H1 (cell line): ENCODE measurements at regions not wholly inside any gene's neighbourhood (a gene's known extent, or its start where the extent isn't known, plus 50 kb on each side); places are given as distances from the start of the nearest gene placed in this dataset.

Source experiments
- CTCF ChIA-PET: fragments of 300-600 bp; sonication (Branson Sonifier 250); formaldehyde crosslinking; loops from one replicate; lab custom pipeline; 2021; ENCODE audit not compliant: partially characterized antibody; lab: Charles Lee
- POLR2A ChIA-PET: fragments of 300-600 bp; sonication (Branson Sonifier 250); formaldehyde crosslinking; loops from one replicate; lab custom pipeline; 2021; ENCODE audit warnings: inconsistent platforms; ENCODE audit not compliant: partially characterized antibody; lab: Charles Lee
- DNase-seq, 2 experiments: peaks; one replicate each; pipeline versions ENCODE4 v3.0.0 to v3.0.0-alpha.2; 2010 to 2022; ENCODE audit warnings: low spot score in 2 of 2, low read depth in 1 of 2, mixed read lengths in 1 of 2
- FAIRE-seq: peaks from 2 replicates; lab custom pipeline; 2011; peaks lifted over from hg19 to GRCh38; lab: Jason Lieb, UNC
- H2AFZ ChIP-seq: 2 replicates; pipeline ENCODE4 v1.8.1; 2012; ENCODE audit warnings: low read length, inconsistent platforms
- H2AK5ac ChIP-seq: 2 replicates; pipeline ENCODE4 v1.6.1; 2013; ENCODE audit warnings: low read depth, low read length
- H2BK120ac ChIP-seq: replicated peaks from 2 replicates; pipeline ENCODE3; 2013; ENCODE audit warnings: low read depth, low read length, inconsistent platforms
- H2BK12ac ChIP-seq: 2 replicates; pipeline ENCODE4 v1.6.1; 2013; ENCODE audit warnings: low read depth, low read length
- H2BK15ac ChIP-seq: 2 replicates; pipeline ENCODE4 v1.6.1; 2013; ENCODE audit warnings: low read length
- H2BK20ac ChIP-seq: 2 replicates; pipeline ENCODE4 v1.6.1; 2013; ENCODE audit warnings: low read length
- H2BK5ac ChIP-seq: 2 replicates; pipeline ENCODE4 v1.6.1; 2013; ENCODE audit warnings: low read depth, low read length
- H3K14ac ChIP-seq: 2 replicates; pipeline ENCODE4 v1.6.1; 2013; ENCODE audit warnings: inconsistent platforms; ENCODE audit not compliant: insufficient read length
- H3K18ac ChIP-seq: 2 replicates; pipeline ENCODE4 v1.6.1; 2013; ENCODE audit warnings: low read length; ENCODE audit errors: extremely low read depth
- H3K23ac ChIP-seq: 2 replicates; pipeline ENCODE4 v1.6.1; 2013; ENCODE audit warnings: inconsistent platforms; ENCODE audit not compliant: insufficient read length
- H3K23me2 ChIP-seq: 2 replicates; pipeline ENCODE4 v1.6.1; 2013; ENCODE audit warnings: low read depth, low read length
- H3K27ac ChIP-seq: 2 replicates; pipeline ENCODE4 v1.6.1; 2011; ENCODE audit warnings: low read depth, low read length, inconsistent platforms
- H3K27me3 ChIP-seq, 4 experiments: replicated peaks in 1 of 4; 1 replicate in 1 of 4; 2 replicates in 3 of 4; pipeline versions ENCODE4 v1.6.1 to v1.8.1; 2011 to 2013; ENCODE audit warnings: low read length in 3 of 4, mild to moderate bottlenecking in 3 of 4, inconsistent platforms in 2 of 4, mixed read lengths in 2 of 4, moderate library complexity in 1 of 4; ENCODE audit not compliant: control insufficient read depth in 3 of 4, insufficient read depth in 3 of 4; ENCODE audit errors: extremely low read depth in 1 of 4
- H3K36me3 ChIP-seq, 4 experiments: 2 replicates each; pipeline versions ENCODE4 v1.6.1 to v1.8.1; 2011 to 2013; ENCODE audit warnings: mild to moderate bottlenecking in 4 of 4, low read length in 3 of 4, moderate library complexity in 2 of 4, control low read depth in 1 of 4, inconsistent platforms in 1 of 4; ENCODE audit not compliant: insufficient read depth in 4 of 4, control insufficient read depth in 2 of 4
- H3K4ac ChIP-seq: replicated peaks from 2 replicates; pipeline ENCODE3; 2013; ENCODE audit warnings: low read length, low read depth, mixed read lengths, inconsistent platforms; ENCODE audit not compliant: insufficient read length
- H3K4me1 ChIP-seq, 4 experiments: replicated peaks in 1 of 4; 1 replicate in 1 of 4; 2 replicates in 3 of 4; pipeline versions ENCODE4 v1.6.1 to v1.8.1; 2011 to 2013; ENCODE audit warnings: low read length in 3 of 4, inconsistent platforms in 2 of 4, mixed read lengths in 1 of 4; ENCODE audit not compliant: insufficient read depth in 4 of 4, control insufficient read depth in 3 of 4
- H3K4me2 ChIP-seq, 2 experiments: 2 replicates each; pipeline versions ENCODE4 v1.6.1 to v1.8.1; 2011 to 2013; ENCODE audit warnings: low read depth in 2 of 2, low read length in 2 of 2, control low read depth in 1 of 2, inconsistent platforms in 1 of 2, mild to moderate bottlenecking in 1 of 2; ENCODE audit not compliant: insufficient read depth in 1 of 2
- H3K4me3 ChIP-seq, 4 experiments: fragments of 200-600, 300-600 bp in 1 of 4; sonication (generic), shearing (Covaris generic), sonication (Bioruptor Twin) in 1 of 4; 2 replicates each; pipeline versions ENCODE4 v1.5.1 to v1.8.1; 2011 to 2016; ENCODE audit warnings: low read length in 4 of 4, low read depth in 3 of 4, control low read depth in 2 of 4, inconsistent platforms in 2 of 4, mild to moderate bottlenecking in 2 of 4, mixed read lengths in 1 of 4, moderate library complexity in 1 of 4; ENCODE audit not compliant: insufficient read depth in 2 of 4; ENCODE audit errors: extremely low read depth in 1 of 4
- H3K56ac ChIP-seq: replicated peaks from 2 replicates; pipeline ENCODE3; 2013; ENCODE audit warnings: low read depth, mild to moderate bottlenecking, mixed read lengths, low read length, inconsistent platforms; ENCODE audit not compliant: insufficient read length
- H3K79me1 ChIP-seq: 2 replicates; pipeline ENCODE4 v1.6.1; 2013; ENCODE audit warnings: low read depth, low read length, control low read depth
- H3K79me2 ChIP-seq, 2 experiments: 2 replicates each; pipeline versions ENCODE4 v1.6.1 to v1.8.1; 2012 to 2013; ENCODE audit warnings: low read length in 2 of 2, mild to moderate bottlenecking in 2 of 2, inconsistent platforms in 1 of 2; ENCODE audit not compliant: insufficient read depth in 2 of 2, control insufficient read depth in 1 of 2
- H3K9ac ChIP-seq, 4 experiments: replicated peaks in 1 of 4; 1 replicate in 1 of 4; 2 replicates in 3 of 4; pipeline versions ENCODE4 v1.6.1 to v1.8.1; 2011 to 2013; ENCODE audit warnings: low read depth in 3 of 4, low read length in 3 of 4, control low read depth in 2 of 4, mild to moderate bottlenecking in 2 of 4, moderate library complexity in 2 of 4, inconsistent platforms in 1 of 4; ENCODE audit errors: extremely low read depth in 1 of 4
- H3K9me3 ChIP-seq, 2 experiments: 2 replicates each; pipeline versions ENCODE4 v1.6.1 to v1.8.1; 2012 to 2013; ENCODE audit warnings: mild to moderate bottlenecking in 2 of 2, moderate library complexity in 2 of 2, control low read depth in 1 of 2, inconsistent platforms in 1 of 2, low read depth in 1 of 2, low read length in 1 of 2, mixed read lengths in 1 of 2; ENCODE audit not compliant: insufficient read depth in 2 of 2
- H4K20me1 ChIP-seq, 2 experiments: replicated peaks in 1 of 2; 2 replicates each; pipeline versions ENCODE3 to v1.8.1; 2011 to 2013; ENCODE audit warnings: inconsistent platforms in 2 of 2, low read length in 2 of 2, mild to moderate bottlenecking in 1 of 2; ENCODE audit not compliant: insufficient read depth in 2 of 2, control insufficient read depth in 1 of 2
- H4K5ac ChIP-seq: 2 replicates; pipeline ENCODE4 v1.6.1; 2013; ENCODE audit warnings: low read length, low read depth, mixed read lengths, inconsistent platforms; ENCODE audit not compliant: insufficient read length
- H4K8ac ChIP-seq: 2 replicates; pipeline ENCODE4 v1.8.0; 2013; ENCODE audit warnings: mild to moderate bottlenecking, moderate library complexity, low read length, inconsistent platforms; ENCODE audit not compliant: insufficient read depth; ENCODE audit errors: extremely low read depth
- H4K91ac ChIP-seq: replicated peaks from 2 replicates; pipeline ENCODE3; 2013; ENCODE audit warnings: low read length, mixed read lengths, inconsistent platforms; ENCODE audit not compliant: insufficient read length
- ATF2 ChIP-seq: IDR thresholded peaks from 2 replicates; pipeline ENCODE4 v1.6.1; 2012; ENCODE audit warnings: low read length, inconsistent platforms
- CHD1 ChIP-seq: IDR thresholded peaks from 2 replicates; pipeline ENCODE4 v1.6.1; 2012; ENCODE audit warnings: low read depth, low read length, improper control_type of control experiment
- CHD2 ChIP-seq: IDR thresholded peaks from 2 replicates; pipeline ENCODE4 v1.6.1; 2012; ENCODE audit warnings: low read length, improper control_type of control experiment
- GABPA ChIP-seq: IDR thresholded peaks from 2 replicates; pipeline ENCODE4 v1.6.1; 2011; ENCODE audit warnings: mild to moderate bottlenecking, low read length, moderate library complexity, borderline replicate concordance; ENCODE audit not compliant: insufficient read depth
- MAX ChIP-seq: IDR thresholded peaks from 2 replicates; pipeline ENCODE4 v1.6.1; 2012; ENCODE audit warnings: inconsistent platforms
- POLR2A ChIP-seq, 2 experiments: IDR thresholded peaks; 1 replicate in 1 of 2; 2 replicates in 1 of 2; pipeline ENCODE4 v1.6.1; 2011; ENCODE audit warnings: low read depth in 2 of 2, low read length in 2 of 2, mild to moderate bottlenecking in 2 of 2; ENCODE audit errors: control extremely low read depth in 1 of 2
- RAD21 ChIP-seq, 2 experiments: IDR thresholded peaks in 1 of 2; conservative IDR thresholded peaks in 1 of 2; 2 replicates each; pipeline ENCODE4 v1.6.1; 2011; ENCODE audit warnings: low read depth in 2 of 2, low read length in 2 of 2, improper control_type of control experiment in 1 of 2, inconsistent platforms in 1 of 2, mild to moderate bottlenecking in 1 of 2, moderate library complexity in 1 of 2
- SAP30 ChIP-seq: fragments of 300-600 bp; sonication (generic); IDR thresholded peaks from 2 replicates; pipeline ENCODE4 v1.7.1; 2012; ENCODE audit warnings: low read length, moderate library complexity, mild to moderate bottlenecking, inconsistent platforms; ENCODE audit not compliant: insufficient read depth, insufficient replicate concordance
- SP1 ChIP-seq: IDR thresholded peaks from 2 replicates; pipeline ENCODE4 v1.6.1; 2011; ENCODE audit warnings: low read depth, low read length
- SP4 ChIP-seq: IDR thresholded peaks from 2 replicates; pipeline ENCODE4 v1.6.1; 2012; ENCODE audit warnings: low read length, inconsistent platforms
- WGBS, 2 experiments: shearing (Covaris generic) in 1 of 2; methylation state at CpG; one replicate each; pipeline versions ENCODE4 v1.1.6 to v1.1.7; 2013 to 2015; ENCODE audit warnings: low lambda C conversion rate in 2 of 2, mixed read lengths in 2 of 2, inconsistent platforms in 1 of 2, low coverage in 1 of 2, missing lambda C conversion rate in 1 of 2; ENCODE audit not compliant: insufficient replicate concordance in 2 of 2, insufficient coverage in 1 of 2, insufficient read length in 1 of 2; ENCODE audit errors: extremely low coverage in 1 of 2, missing lambda C conversion rate in 1 of 2; 5-methylcytosine and 5-hydroxymethylcytosine counted together

- peaks cover 0 to 5% (median 2%) of the 10 kb centered on the region in 4 experiments; a peak in 3 of 7 replicates for H3K4me1 ChIP-seq
- H3K4me3 ChIP-seq = no peak overlapping the region
- no peak overlapping the region; the same call in 1 of the 2 replicates for H4K8ac ChIP-seq
- no peak overlapping the region for H3K27ac ChIP-seq
- H3K9me3 ChIP-seq = no peaks in the 10 kb centered on the region
- H3K4me2 ChIP-seq = no peak overlapping the region
- H2BK5ac ChIP-seq = no peak overlapping the region
- no peak overlapping the region for H3K56ac ChIP-seq
- TF ChIP-seq RAD21 (IDR thresholded peaks at IDR 0.05 in 1 of 2, conservative IDR thresholded peaks at IDR 0.05 in 1 of 2; ENCODE audit: low read depth in 2 of 2, low read length in 2 of 2) (no peak), ATF2 (no peak), CHD2 (no peak), CHD1 (no peak), GABPA (no peak), SAP30 (no peak), MAX (no peak), POLR2A (IDR thresholded peaks at IDR 0.05; ENCODE audit: control extremely low read depth in 1 of 2, low read depth in 2 of 2, low read length in 2 of 2) (no peak), SP4 (no peak), SP1 (no peak)
- no peaks in the 10 kb centered on the region for H3K79me2 ChIP-seq
- H2BK12ac ChIP-seq = peak overlapping the region; percentile 75; the same call in 1 of the 2 replicates
- POLR2A ChIA-PET = no interaction called here
- no peak overlapping the region for H3K4ac ChIP-seq
- no peak overlapping the region for H4K5ac ChIP-seq
- H2AFZ ChIP-seq = no peak overlapping the region
- no peak overlapping the region for H3K14ac ChIP-seq
- H3K23me2 ChIP-seq = no peaks in the 10 kb centered on the region
- H4K20me1 ChIP-seq = no peaks in the 10 kb centered on the region
- no peaks in the 10 kb centered on the region for H3K79me1 ChIP-seq
- no peaks in the 10 kb centered on the region for H3K36me3 ChIP-seq
- no peak overlapping the region for H3K18ac ChIP-seq
- H3K9ac ChIP-seq = no peak overlapping the region
- no peaks in the 10 kb centered on the region; a peak in 4 of 7 replicates for H3K27me3 ChIP-seq
- CTCF ChIA-PET = interaction anchor here (1.0 to 1.7 kb wide), 2 partner anchors 8 to 12 kb away, joined by 4 read pairs; no protein-coding TSS in a partner anchor
- H2AK5ac ChIP-seq = no peak overlapping the region
- H2BK20ac ChIP-seq = no peak overlapping the region
- DNase-seq = no peak
- H4K91ac ChIP-seq = no peak overlapping the region
- no peak overlapping the region for H2BK15ac ChIP-seq
- H3K23ac ChIP-seq = no peak overlapping the region
- no peak for FAIRE-seq
- 85% methylated on average over 2 of the region's 2 CpGs; no CpG with 5 or more reads in 1 of the 2 experiments for WGBS, 2 experiments
- no peak overlapping the region for H2BK120ac ChIP-seq
Observed at GRCh38 chr3:175989161-175989560, 1130.0 kb downstream of the NAALADL2 start.
